GM13977 (cell line): ENCODE measurements at regions not wholly inside any gene's neighbourhood (a gene's known extent, or its start where the extent isn't known, plus 50 kb on each side); places are given as distances from the start of the nearest gene placed in this dataset.
A peak's percentile ranks its signal among the peaks of the same experiment; 100 is the strongest.

Experiments
- DNase-seq: peaks from one replicate; pipeline ENCODE4 v3.0.0; 2012; ENCODE audit warnings: low spot score
- in situ Hi-C: fragments of 300-500 bp; cut with MboI; formaldehyde crosslinking; loops from one replicate; pipeline ENCODE4 v1.12.0; 2022; ENCODE audit warnings: low sequenced_read_pairs, low pct_unique_long_range_greater_than_20kb, mixed read lengths, inconsistent platforms; ENCODE audit not compliant: unreplicated experiment
- TF ChIP-seq, protein P1 (sequence below): IDR thresholded peaks from 2 replicates; pipeline ENCODE4 v1.5.1; 2012; ENCODE audit warnings: mild to moderate bottlenecking, control low read depth; ENCODE audit not compliant: insufficient read depth; ENCODE audit errors: extremely low read depth, missing control alignments

DNA sequence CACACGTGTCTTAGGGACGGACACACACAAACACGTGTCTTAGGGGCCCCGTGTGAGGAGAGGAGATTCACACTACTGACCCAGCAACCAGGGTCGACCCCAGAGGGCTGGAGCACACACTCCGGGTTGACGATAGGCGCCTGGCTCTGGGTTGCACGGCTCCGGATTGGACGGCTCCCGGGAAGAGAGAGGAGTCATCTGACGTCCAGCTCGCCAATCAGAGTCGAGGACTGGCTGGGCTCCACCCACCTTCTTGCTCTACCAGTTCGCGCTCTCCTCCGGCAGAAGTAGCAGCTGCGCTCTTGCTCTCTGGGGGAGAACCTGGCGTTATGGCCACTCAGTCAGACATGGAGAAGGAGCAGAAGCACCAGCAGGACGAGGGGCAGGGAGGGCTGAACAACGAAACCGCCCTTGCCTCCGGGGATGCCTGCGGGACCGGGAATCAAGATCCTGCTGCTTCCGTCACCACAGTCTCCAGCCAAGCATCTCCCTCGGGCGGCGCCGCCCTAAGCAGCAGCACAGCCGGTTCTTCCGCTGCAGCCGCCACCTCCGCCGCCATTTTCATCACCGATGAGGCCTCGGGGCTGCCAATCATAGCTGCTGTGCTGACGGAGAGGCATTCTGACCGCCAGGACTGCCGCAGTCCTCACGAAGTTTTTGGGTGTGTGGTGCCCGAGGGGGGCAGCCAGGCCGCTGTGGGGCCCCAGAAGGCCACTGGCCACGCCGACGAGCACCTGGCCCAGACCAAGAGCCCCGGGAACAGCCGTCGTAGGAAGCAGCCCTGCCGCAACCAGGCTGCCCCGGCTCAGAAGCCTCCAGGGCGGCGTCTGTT is 74.3 kb downstream of the NUDT10 start:
- DNase-seq = no peak
- in situ Hi-C loops = no loop called here
- TF ChIP-seq, protein P1, sequence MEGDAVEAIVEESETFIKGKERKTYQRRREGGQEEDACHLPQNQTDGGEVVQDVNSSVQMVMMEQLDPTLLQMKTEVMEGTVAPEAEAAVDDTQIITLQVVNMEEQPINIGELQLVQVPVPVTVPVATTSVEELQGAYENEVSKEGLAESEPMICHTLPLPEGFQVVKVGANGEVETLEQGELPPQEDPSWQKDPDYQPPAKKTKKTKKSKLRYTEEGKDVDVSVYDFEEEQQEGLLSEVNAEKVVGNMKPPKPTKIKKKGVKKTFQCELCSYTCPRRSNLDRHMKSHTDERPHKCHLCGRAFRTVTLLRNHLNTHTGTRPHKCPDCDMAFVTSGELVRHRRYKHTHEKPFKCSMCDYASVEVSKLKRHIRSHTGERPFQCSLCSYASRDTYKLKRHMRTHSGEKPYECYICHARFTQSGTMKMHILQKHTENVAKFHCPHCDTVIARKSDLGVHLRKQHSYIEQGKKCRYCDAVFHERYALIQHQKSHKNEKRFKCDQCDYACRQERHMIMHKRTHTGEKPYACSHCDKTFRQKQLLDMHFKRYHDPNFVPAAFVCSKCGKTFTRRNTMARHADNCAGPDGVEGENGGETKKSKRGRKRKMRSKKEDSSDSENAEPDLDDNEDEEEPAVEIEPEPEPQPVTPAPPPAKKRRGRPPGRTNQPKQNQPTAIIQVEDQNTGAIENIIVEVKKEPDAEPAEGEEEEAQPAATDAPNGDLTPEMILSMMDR = no peak

DNA sequence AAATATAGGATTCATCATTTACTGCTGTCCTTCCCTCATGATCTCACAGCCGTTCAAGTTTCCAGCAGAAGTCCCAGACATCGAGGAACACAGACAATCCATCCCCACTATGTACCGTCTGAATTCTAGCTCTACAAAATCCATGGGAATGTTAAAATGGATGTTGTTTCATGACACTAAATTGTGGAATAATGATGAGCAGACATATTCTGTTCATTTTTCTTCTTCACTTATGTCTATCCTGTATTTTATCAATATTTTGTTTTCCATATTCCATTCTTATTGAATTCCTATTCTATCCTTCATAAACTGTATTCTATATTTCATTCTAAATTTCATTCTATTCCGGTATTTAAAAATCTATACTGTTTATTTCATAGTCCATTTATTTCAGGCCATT is 71.8 kb downstream of the NUDT10 start:
- in situ Hi-C loops = no loop called here
- DNase-seq = no peak
- TF ChIP-seq, protein P1 = no peak

DNA sequence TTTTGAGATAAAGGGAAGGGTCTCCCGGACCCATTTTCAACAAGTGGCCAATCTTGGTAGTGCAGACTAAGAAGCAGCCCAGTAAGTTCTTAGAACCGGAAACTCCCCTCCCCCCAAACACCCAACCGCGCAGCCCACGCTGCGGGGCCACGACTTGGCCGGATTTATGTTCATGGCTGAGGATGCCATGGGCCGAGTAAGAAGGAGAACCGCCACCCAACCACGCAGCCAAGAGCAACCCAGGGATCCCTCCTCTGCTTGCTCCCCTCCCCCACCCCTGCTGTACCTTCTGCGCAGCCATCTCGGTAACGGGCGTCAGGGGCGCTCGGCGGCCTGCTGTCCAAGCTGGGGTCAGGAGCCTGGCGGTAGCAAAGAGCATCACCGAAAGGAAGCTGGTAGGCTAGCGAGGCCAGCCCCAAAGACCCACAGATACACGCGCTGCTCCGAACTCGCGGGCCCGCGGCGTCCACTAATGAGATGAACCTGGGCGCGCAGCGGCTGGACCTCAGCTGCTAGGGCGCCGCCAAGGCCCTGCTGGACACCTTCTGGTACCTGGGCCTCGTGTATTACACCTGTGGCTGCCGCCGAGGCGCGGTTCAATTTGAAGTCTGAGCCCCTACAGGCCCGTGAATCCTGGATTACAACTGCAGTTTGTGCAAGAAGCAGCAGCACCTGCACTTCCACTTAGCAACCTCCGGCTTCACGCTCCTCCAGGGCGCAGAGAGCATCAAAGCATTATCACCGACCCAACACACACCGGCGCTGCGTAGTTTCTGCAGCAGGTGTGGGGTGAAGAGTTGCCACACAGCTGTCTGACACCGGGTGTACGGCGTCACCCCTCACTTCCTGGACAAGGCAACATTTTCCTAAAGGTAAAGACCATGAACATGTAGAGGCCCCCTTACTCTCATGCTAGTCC is 63.4 kb downstream of the NUDT10 start:
- TF ChIP-seq, protein P1 = peak; percentile 13
- in situ Hi-C loops = no loop called here
- no peak for DNase-seq

DNA sequence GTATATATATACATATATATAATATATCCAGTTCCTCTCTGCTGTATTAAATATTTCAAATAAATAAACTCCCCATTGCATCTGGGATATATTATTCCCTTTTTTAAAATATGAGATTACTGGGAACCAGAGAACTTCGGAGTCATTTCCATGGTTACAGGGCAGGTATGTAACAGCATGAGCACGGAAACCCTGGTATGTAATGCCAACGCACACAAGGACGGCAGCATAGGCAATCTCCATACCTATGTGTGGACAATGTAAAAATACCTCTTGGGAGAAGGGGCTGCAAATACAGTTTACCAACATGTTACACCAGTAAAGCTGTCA is 62.8 kb downstream of the NUDT10 start:
- no peak for DNase-seq
- TF ChIP-seq, protein P1 = no peak
- in situ Hi-C loops = no loop called here
